IMR-90 (cell line): ENCODE measurements at regions not wholly inside any gene's neighbourhood (a gene's known extent, or its start where the extent isn't known, plus 50 kb on each side); places are given as distances from the start of the nearest gene placed in this dataset.

Source experiments
- BHLHE40 ChIP-seq: fragments of 150-350 bp; IDR thresholded peaks from 2 replicates; pipeline ENCODE4 v1.6.1; 2016; ENCODE audit warnings: mild to moderate bottlenecking, low read depth, low read length
- CTCF ChIP-seq: conservative IDR thresholded peaks from 2 replicates; pipeline ENCODE4 v1.5.1; 2012; ENCODE audit warnings: mild to moderate bottlenecking, low read depth, low read length, improper control_type of control experiment
- MAFK ChIP-seq: IDR thresholded peaks from 2 replicates; pipeline ENCODE4 v1.6.1; 2012; ENCODE audit warnings: low read depth, low read length, improper control_type of control experiment
- MXI1 ChIP-seq: IDR thresholded peaks from 2 replicates; pipeline ENCODE4 v1.6.1; 2012; ENCODE audit warnings: low read depth, mild to moderate bottlenecking, low read length, moderate library complexity, borderline replicate concordance
- NFE2L2 ChIP-seq: fragments of 150-350 bp; IDR thresholded peaks from 2 replicates; pipeline ENCODE4 v1.6.1; 2016; ENCODE audit warnings: low read depth, mild to moderate bottlenecking, low read length
- POLR2A ChIP-seq: IDR thresholded peaks from 2 replicates; pipeline ENCODE4 v1.6.1; 2012; ENCODE audit warnings: mild to moderate bottlenecking, low read depth, low read length
- RAD21 ChIP-seq: IDR thresholded peaks from 2 replicates; pipeline ENCODE4 v1.6.1; 2012; ENCODE audit warnings: low read length, improper control_type of control experiment
- RCOR1 ChIP-seq: IDR thresholded peaks from 2 replicates; pipeline ENCODE4 v1.6.1; 2012; ENCODE audit warnings: mild to moderate bottlenecking, low read length, improper control_type of control experiment; ENCODE audit not compliant: insufficient replicate concordance
- SMC3 ChIP-seq: fragments of 150-350 bp; IDR thresholded peaks from 2 replicates; pipeline ENCODE4 v1.6.1; 2016; ENCODE audit warnings: low read depth, mild to moderate bottlenecking, antibody characterized with exemption, low read length, moderate library complexity

GRCh38 chr14:104230946-104231345, 92.6 kb downstream of the KIF26A start:
- no peak for TF ChIP-seq CTCF
- TF ChIP-seq MAFK, result no peak
- TF ChIP-seq POLR2A, result no peak
- TF ChIP-seq SMC3, result no peak
- no peak for TF ChIP-seq RAD21
- no peak for TF ChIP-seq BHLHE40
- TF ChIP-seq NFE2L2, result no peak
- TF ChIP-seq RCOR1, result no peak
- no peak for TF ChIP-seq MXI1
